Lung (tissue), 12 donors: ENCODE measurements at regions not wholly inside any gene's neighbourhood (a gene's known extent, or its start where the extent isn't known, plus 50 kb on each side); places are given as distances from the start of the nearest gene placed in this dataset. TPM values are rescaled to one million over a fixed set of nuclear protein-coding genes. Genes with fewer than 3 reads are reported as not detected.

Experiments
- ATAC-seq: fragments of 200-7000 bp; cut with Tn5 transposase; one replicate; pipeline ENCODE4 v1.9.1; 2020; ENCODE audit warnings: moderate number of reproducible peaks; ENCODE audit not compliant: insufficient read depth, low FRiP score
- DNase-seq, 3 donors: peaks; one replicate each; pipeline ENCODE4 v3.0.0-alpha.2; 2013 to 2017
- H3K27ac ChIP-seq, 2 donors: one replicate each; pipeline ENCODE4 v1.5.1; 2013; ENCODE audit warnings: mild to moderate bottlenecking in 2 of 2, moderate library complexity in 2 of 2, control low read depth in 1 of 2, inconsistent platforms in 1 of 2, low read depth in 1 of 2, low read length in 1 of 2
- H3K27me3 ChIP-seq, 3 donors: one replicate each; pipeline ENCODE4 v1.5.1; 2013; ENCODE audit warnings: low read length in 2 of 3; ENCODE audit not compliant: control insufficient read depth in 3 of 3, insufficient read depth in 3 of 3
- H3K36me3 ChIP-seq, 4 donors: one replicate each; pipeline ENCODE4 v1.5.1; 2013; ENCODE audit warnings: low read length in 4 of 4, mild to moderate bottlenecking in 1 of 4, moderate library complexity in 1 of 4; ENCODE audit not compliant: control insufficient read depth in 4 of 4, insufficient read depth in 4 of 4
- H3K4me1 ChIP-seq, 5 donors: one replicate each; pipeline ENCODE4 v1.5.1; 2013; ENCODE audit warnings: low read length in 5 of 5, mild to moderate bottlenecking in 2 of 5, moderate library complexity in 1 of 5; ENCODE audit not compliant: control insufficient read depth in 5 of 5, insufficient read depth in 5 of 5
- H3K4me3 ChIP-seq: one replicate; pipeline ENCODE4 v1.5.1; 2013; ENCODE audit warnings: mild to moderate bottlenecking, control low read depth, moderate library complexity
- H3K9ac ChIP-seq, 2 donors: one replicate each; pipeline ENCODE4 v1.5.1; 2013; ENCODE audit warnings: low read length in 2 of 2, control low read depth in 1 of 2; ENCODE audit not compliant: insufficient read depth in 1 of 2
- H3K9me3 ChIP-seq, 4 donors: one replicate each; pipeline ENCODE4 v1.5.1; 2013; ENCODE audit warnings: low read length in 3 of 4, mild to moderate bottlenecking in 1 of 4, moderate library complexity in 1 of 4; ENCODE audit not compliant: control insufficient read depth in 4 of 4, insufficient read depth in 3 of 4
- WGBS, 2 donors: extraction: QIAGEN DNeasy Blood & Tissue Kit; methylation state at CpG; one replicate each; pipeline ENCODE4 v1.1.7; 2013; 5-methylcytosine and 5-hydroxymethylcytosine counted together
- small RNA-seq: library from RNA; depleted of rRNA; stranded (forward); fragments of <200 nt; gene quantifications from one replicate; pipeline ENCODE3, GENCODE V24; 2014; ENCODE audit warnings: low replicate concordance
- TF ChIP-seq, protein P1 (sequence below): IDR thresholded peaks from 2 replicates; pipeline ENCODE4 v1.5.1; 2012; ENCODE audit warnings: mild to moderate bottlenecking; ENCODE audit errors: control extremely low read depth, extremely low read depth
- donor health status: control.
- donor health status: control.
- donor health status: Bipolar disorder and iron deficiency.
- donor health status: healthy.
- donor health status: DM: yes; HTN: yes; CAD: no.

- 94 to 99% methylated on average over 7 of the region's 7 CpGs for WGBS, 2 donors
- TF ChIP-seq, protein P1, sequence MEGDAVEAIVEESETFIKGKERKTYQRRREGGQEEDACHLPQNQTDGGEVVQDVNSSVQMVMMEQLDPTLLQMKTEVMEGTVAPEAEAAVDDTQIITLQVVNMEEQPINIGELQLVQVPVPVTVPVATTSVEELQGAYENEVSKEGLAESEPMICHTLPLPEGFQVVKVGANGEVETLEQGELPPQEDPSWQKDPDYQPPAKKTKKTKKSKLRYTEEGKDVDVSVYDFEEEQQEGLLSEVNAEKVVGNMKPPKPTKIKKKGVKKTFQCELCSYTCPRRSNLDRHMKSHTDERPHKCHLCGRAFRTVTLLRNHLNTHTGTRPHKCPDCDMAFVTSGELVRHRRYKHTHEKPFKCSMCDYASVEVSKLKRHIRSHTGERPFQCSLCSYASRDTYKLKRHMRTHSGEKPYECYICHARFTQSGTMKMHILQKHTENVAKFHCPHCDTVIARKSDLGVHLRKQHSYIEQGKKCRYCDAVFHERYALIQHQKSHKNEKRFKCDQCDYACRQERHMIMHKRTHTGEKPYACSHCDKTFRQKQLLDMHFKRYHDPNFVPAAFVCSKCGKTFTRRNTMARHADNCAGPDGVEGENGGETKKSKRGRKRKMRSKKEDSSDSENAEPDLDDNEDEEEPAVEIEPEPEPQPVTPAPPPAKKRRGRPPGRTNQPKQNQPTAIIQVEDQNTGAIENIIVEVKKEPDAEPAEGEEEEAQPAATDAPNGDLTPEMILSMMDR = no peak
- Histone ChIP-seq H3K4me1 (peaks cover 0 to 13% (median 0%) of the 10 kb centered on the region in 5 donors), H3K27me3 (no peaks in the 10 kb centered on the region), H3K9me3 (no peaks in the 10 kb centered on the region), H3K4me3 (no peak overlapping the region), H3K36me3 (no peaks in the 10 kb centered on the region), H3K9ac (no peak overlapping the region), H3K27ac (no peak overlapping the region)
- DNase-seq (no peak), ATAC-seq (no peak)
Measured at GRCh38 chr1:94591823-94592570, 50.4 kb upstream of the F3 start.

Small RNA genes lying in the stretch of these regions (small RNA-seq; reads per million reads assigned to genes)
- not detected for gene MIR378G
